Colonic mucosa (tissue), 4 donors: ENCODE measurements at regions not wholly inside any gene's neighbourhood (a gene's known extent, or its start where the extent isn't known, plus 50 kb on each side); places are given as distances from the start of the nearest gene placed in this dataset.

Experiments
- DNase-seq: peaks from one replicate; pipeline ENCODE4 v3.0.0-alpha.2; 2020
- H3K27ac ChIP-seq: fragments of 200-600 bp; one replicate; pipeline ENCODE4 v1.8.0; 2021
- H3K27me3 ChIP-seq: fragments of 200-600 bp; one replicate; pipeline ENCODE4 v1.8.0; 2021
- H3K36me3 ChIP-seq: fragments of 200-600 bp; one replicate; pipeline ENCODE4 v1.8.0; 2021
- H3K4me1 ChIP-seq: fragments of 200-600 bp; one replicate; pipeline ENCODE4 v1.8.0; 2021; ENCODE audit warnings: mild to moderate bottlenecking
- H3K4me3 ChIP-seq: fragments of 200-600 bp; one replicate; pipeline ENCODE4 v1.8.0; 2021
- H3K9ac ChIP-seq, 2 donors: one replicate each; pipeline ENCODE4 v1.7.0; 2013; ENCODE audit warnings: control low read depth in 2 of 2, low read depth in 2 of 2, low read length in 2 of 2
- H3K9me3 ChIP-seq: fragments of 200-600 bp; one replicate; pipeline ENCODE4 v1.8.0; 2021
- CTCF ChIP-seq: fragments of 200-600 bp; IDR thresholded peaks from one replicate; pipeline ENCODE4 v1.8.0; 2022; ENCODE audit warnings: antibody characterized with exemption, mild to moderate bottlenecking
- intact Hi-C: fragments of 100-400 bp; cut with DNase I; formaldehyde crosslinking; loops from one replicate; pipeline ENCODE4 v1.14.1; 2022
- donor health status: healthy.
- donor health status: DM: no; HTN: no; CAD: no.
- donor health status: DM: no; HTN: no; CAD: no.

- no peak overlapping the region for H3K4me3 ChIP-seq
- no peak overlapping the region for H3K9ac ChIP-seq
- no peaks in the 10 kb centered on the region for H3K4me1 ChIP-seq
- no peaks in the 10 kb centered on the region for H3K36me3 ChIP-seq
- TF ChIP-seq CTCF = no peak
- intact Hi-C loops = no loop called here
- no peaks in the 10 kb centered on the region for H3K9me3 ChIP-seq
- no peaks in the 10 kb centered on the region for H3K27me3 ChIP-seq
- no peak for DNase-seq
- no peak overlapping the region for H3K27ac ChIP-seq
Measured at GRCh38 chr16:48912360-48912759, 302.4 kb upstream of the N4BP1 start.

- Histone ChIP-seq H3K9ac (no peak overlapping the region), H3K36me3 (no peaks in the 10 kb centered on the region), H3K4me1 (no peaks in the 10 kb centered on the region), H3K27ac (no peak overlapping the region), H3K4me3 (no peak overlapping the region), H3K9me3 (no peaks in the 10 kb centered on the region), H3K27me3 (no peaks in the 10 kb centered on the region)
- TF ChIP-seq CTCF = no peak
- intact Hi-C loops = no loop called here
- DNase-seq = no peak
Measured at GRCh38 chr16:48911700-48912099, 301.7 kb upstream of the N4BP1 start.

GRCh38 chr16:48910214-48910613, 300.2 kb upstream of the N4BP1 start:
- Histone ChIP-seq H3K27ac (no peak overlapping the region), H3K36me3 (no peaks in the 10 kb centered on the region), H3K4me1 (no peaks in the 10 kb centered on the region), H3K4me3 (no peak overlapping the region), H3K27me3 (no peaks in the 10 kb centered on the region), H3K9me3 (no peaks in the 10 kb centered on the region), H3K9ac (no peak overlapping the region)
- DNase-seq = no peak
- intact Hi-C loops = no loop called here
- TF ChIP-seq CTCF = no peak

GRCh38 chr16:48909231-48909630, 299.3 kb upstream of the N4BP1 start:
- intact Hi-C loops = no loop called here

GRCh38 chr16:48907906-48908634, 298.1 kb upstream of the N4BP1 start:
- DNase-seq = no peak
- Histone ChIP-seq H3K36me3 (no peaks in the 10 kb centered on the region), H3K27ac (no peak overlapping the region), H3K4me1 (no peaks in the 10 kb centered on the region), H3K27me3 (no peaks in the 10 kb centered on the region), H3K4me3 (no peak overlapping the region), H3K9me3 (no peaks in the 10 kb centered on the region), H3K9ac (no peak overlapping the region)
- no peak for TF ChIP-seq CTCF
- intact Hi-C loops = no loop called here

More at GRCh38 chr16:48909231-48909630, 299.3 kb upstream of the N4BP1 start:
- Histone ChIP-seq H3K27ac (no peak overlapping the region), H3K9ac (no peak overlapping the region), H3K27me3 (no peaks in the 10 kb centered on the region), H3K36me3 (no peaks in the 10 kb centered on the region), H3K4me1 (no peaks in the 10 kb centered on the region), H3K9me3 (no peaks in the 10 kb centered on the region), H3K4me3 (no peak overlapping the region)
- DNase-seq = no peak
- no peak for TF ChIP-seq CTCF
